GM23248 (cell line): ENCODE measurements at regions not wholly inside any gene's neighbourhood (a gene's known extent, or its start where the extent isn't known, plus 50 kb on each side); places are given as distances from the start of the nearest gene placed in this dataset.
"Not testable (repeated sequence)": the region's sequence is repeated elsewhere in the genome, so short reads cannot be mapped to it uniquely, and the experiment has no call there.

Source experiments
- EZH2 ChIP-seq: fragments of 200-600 bp; sonication (generic); IDR thresholded peaks from 2 replicates; pipeline ENCODE4 v1.6.1; 2018; ENCODE audit warnings: antibody characterized with exemption, mild to moderate bottlenecking; ENCODE audit not compliant: insufficient read depth, poor library complexity, severe bottlenecking
- EZH2phosphoT487 ChIP-seq: fragments of 200-600 bp; sonication (generic); IDR thresholded peaks from 2 replicates; pipeline ENCODE4 v1.6.1; 2018; ENCODE audit warnings: antibody characterized with exemption, moderate library complexity, mild to moderate bottlenecking, low read depth; ENCODE audit not compliant: insufficient read depth

- not testable (repeated sequence) for TF ChIP-seq EZH2, EZH2phosphoT487
Observed at GRCh38 chr15:24427055-24427400, 248.5 kb upstream of the NPAP1 start.
